HCT116 (cell line): ENCODE measurements at regions not wholly inside any gene's neighbourhood (a gene's known extent, or its start where the extent isn't known, plus 50 kb on each side); places are given as distances from the start of the nearest gene placed in this dataset.

Experiments used
- POLR2AphosphoS5 ChIP-seq: IDR thresholded peaks from 2 replicates; pipeline ENCODE4 v1.6.1; 2011; ENCODE audit warnings: mild to moderate bottlenecking, low read depth, low read length, moderate library complexity
- SP1 ChIP-seq: IDR thresholded peaks from 2 replicates; pipeline ENCODE4 v1.6.1; 2012; ENCODE audit warnings: low read depth
- TF ChIP-seq, protein P1 (sequence below), 3 experiments: fragments of 200-600 bp in 1 of 3; sonication (generic) in 1 of 3; IDR thresholded peaks in 2 of 3; conservative IDR thresholded peaks in 1 of 3; 2 replicates each; pipeline ENCODE4 v1.5.1; 2012 to 2017; ENCODE audit warnings: low read depth in 2 of 3, low read length in 2 of 3, antibody characterized with exemption in 1 of 3, borderline replicate concordance in 1 of 3, control low read depth in 1 of 3, mild to moderate bottlenecking in 1 of 3, mixed read lengths in 1 of 3, mixed run types in 1 of 3, moderate library complexity in 1 of 3; ENCODE audit not compliant: insufficient read depth in 1 of 3

DNA sequence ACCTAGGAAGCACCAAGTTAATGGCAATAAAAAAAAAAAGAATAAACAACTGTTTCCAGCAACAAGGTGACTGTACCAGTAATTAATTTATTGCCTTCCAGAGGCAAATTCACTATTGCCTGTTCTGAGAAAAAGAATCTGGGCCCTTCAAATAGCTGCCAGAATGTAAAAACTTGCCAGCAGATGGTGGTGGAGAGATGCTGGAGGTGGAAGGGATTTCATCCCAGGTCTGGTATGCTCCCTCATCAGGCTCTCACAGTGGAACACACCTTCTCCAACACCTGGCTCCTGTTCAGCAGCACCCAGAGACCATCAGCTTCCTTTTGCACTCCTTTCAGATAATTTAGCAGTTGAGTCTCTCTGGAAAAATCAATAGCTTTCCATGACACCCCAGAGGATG, 792.9 kb upstream of the ADAMTS5 start:
- TF ChIP-seq, protein P1, sequence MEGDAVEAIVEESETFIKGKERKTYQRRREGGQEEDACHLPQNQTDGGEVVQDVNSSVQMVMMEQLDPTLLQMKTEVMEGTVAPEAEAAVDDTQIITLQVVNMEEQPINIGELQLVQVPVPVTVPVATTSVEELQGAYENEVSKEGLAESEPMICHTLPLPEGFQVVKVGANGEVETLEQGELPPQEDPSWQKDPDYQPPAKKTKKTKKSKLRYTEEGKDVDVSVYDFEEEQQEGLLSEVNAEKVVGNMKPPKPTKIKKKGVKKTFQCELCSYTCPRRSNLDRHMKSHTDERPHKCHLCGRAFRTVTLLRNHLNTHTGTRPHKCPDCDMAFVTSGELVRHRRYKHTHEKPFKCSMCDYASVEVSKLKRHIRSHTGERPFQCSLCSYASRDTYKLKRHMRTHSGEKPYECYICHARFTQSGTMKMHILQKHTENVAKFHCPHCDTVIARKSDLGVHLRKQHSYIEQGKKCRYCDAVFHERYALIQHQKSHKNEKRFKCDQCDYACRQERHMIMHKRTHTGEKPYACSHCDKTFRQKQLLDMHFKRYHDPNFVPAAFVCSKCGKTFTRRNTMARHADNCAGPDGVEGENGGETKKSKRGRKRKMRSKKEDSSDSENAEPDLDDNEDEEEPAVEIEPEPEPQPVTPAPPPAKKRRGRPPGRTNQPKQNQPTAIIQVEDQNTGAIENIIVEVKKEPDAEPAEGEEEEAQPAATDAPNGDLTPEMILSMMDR (IDR thresholded peaks at IDR 0.05 in 2 of 3, conservative IDR thresholded peaks at IDR 0.05 in 1 of 3; ENCODE audit: borderline replicate concordance in 1 of 3, insufficient read depth in 1 of 3, low read depth in 2 of 3, low read length in 2 of 3): no peak
- no peak for TF ChIP-seq SP1
- TF ChIP-seq POLR2AphosphoS5: no peak
